ENCODE measurements at regions not wholly inside any gene's neighbourhood (a gene's known extent, or its start where the extent isn't known, plus 50 kb on each side); places are given as distances from the start of the nearest gene placed in this dataset.
"Not testable (repeated sequence)": the region's sequence is repeated elsewhere in the genome, so short reads cannot be mapped to it uniquely, and the experiment has no call there.

DNA sequence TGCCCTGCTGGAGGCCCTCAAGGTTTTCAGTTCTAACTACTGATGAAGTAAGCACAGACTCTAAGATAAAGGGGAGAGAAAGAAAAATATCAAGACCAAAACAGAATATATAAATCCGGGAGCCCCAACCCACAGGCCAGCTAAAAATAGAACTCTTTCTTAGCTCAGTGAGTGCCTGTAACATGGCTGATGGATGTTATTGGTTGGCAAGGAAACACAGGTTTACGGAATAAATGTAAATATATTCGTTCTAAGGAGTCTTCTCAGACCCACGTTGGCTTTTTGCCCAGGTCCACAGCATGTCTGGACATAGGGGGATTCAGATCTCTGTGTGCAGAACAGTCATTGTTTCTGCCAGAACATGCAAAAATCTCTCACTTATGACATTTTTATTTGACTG is 139.0 kb upstream of the SERPINE2 start:
- no peak for DNase-seq (ENCODE audit: low spot score)

GRCh38 chr2:224175538-224175937 is 136.5 kb upstream of the SERPINE2 start:
- no peak for DNase-seq (ENCODE audit: low spot score)

GRCh38 chr2:224174990-224175389 is 135.9 kb upstream of the SERPINE2 start:
- DNase-seq (ENCODE audit: low spot score) = no peak

GRCh38 chr2:224174521-224174920 is 135.4 kb upstream of the SERPINE2 start:
- DNase-seq (ENCODE audit: low spot score) = no peak

- no peak for DNase-seq (ENCODE audit: low spot score)
Observed at GRCh38 chr2:224173933-224174332, 134.8 kb upstream of the SERPINE2 start.

DNA sequence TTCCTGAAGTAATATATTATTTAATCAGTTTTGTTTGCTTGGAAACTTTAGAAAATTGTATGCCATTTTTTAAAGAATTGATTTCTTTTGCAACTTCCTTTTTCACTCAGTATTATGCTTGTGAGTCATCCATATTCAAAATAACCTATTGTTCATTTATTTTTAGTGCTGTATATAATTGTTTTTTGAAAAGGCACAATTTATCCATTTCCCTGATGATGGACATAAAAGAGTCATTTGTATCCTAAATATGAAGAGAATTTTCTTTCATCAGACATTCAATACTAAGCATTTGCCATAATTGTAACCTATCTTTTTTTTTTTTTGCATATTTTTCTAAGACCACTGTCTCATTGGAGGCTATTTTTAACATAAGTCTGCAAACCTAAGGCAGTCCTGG is 134.1 kb upstream of the SERPINE2 start:
- DNase-seq (ENCODE audit: low spot score) = no peak

- no peak for DNase-seq (ENCODE audit: low spot score)
Observed at GRCh38 chr2:224171226-224171625, 132.1 kb upstream of the SERPINE2 start.

DNA sequence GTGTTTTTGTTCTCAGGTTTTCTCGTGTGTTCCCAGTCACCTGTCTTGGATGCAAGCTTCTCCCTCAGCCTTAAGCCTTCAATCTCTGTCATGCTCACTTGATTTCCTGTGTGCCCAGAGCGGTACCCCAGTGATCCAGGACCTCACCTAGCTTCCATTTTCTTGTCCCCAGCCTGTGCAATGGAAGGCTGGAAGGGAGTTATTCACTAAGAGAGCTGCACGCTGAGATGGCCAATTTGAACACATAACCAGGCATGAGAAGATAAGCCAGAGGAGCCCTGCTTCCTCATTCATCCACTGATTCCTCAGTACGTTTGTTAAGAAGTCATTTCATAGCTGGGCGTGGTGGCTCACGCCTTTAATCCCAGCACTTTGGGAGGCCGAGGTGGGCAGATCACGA is 130.8 kb upstream of the SERPINE2 start:
- no peak for DNase-seq (ENCODE audit: low spot score)

DNA sequence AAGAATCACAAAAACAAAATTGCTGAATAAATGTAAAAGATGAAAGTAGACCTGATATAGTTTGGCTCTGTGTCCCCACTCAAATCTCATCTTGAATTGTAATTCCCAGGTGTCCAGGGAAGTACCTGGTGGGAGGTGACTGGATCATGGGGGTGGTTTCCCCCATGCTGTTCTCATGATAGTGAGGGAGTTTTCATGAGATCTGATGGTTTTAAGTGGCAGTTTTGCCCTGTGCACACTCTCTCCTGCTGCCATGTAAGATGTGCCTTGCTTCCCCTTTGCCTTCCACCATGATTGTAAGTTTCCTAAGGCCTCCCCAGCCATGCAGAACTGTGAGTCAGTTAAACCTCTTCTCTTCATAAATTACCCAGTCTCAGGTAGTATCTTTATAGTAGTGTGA is 128.7 kb upstream of the SERPINE2 start:
- not testable (repeated sequence) for DNase-seq (ENCODE audit: low spot score)

GRCh38 chr2:224166654-224167053 is 127.6 kb upstream of the SERPINE2 start:
- DNase-seq (ENCODE audit: low spot score) = no peak

GRCh38 chr2:224165901-224166319 is 126.8 kb upstream of the SERPINE2 start:
- no peak for DNase-seq (ENCODE audit: low spot score)

DNA sequence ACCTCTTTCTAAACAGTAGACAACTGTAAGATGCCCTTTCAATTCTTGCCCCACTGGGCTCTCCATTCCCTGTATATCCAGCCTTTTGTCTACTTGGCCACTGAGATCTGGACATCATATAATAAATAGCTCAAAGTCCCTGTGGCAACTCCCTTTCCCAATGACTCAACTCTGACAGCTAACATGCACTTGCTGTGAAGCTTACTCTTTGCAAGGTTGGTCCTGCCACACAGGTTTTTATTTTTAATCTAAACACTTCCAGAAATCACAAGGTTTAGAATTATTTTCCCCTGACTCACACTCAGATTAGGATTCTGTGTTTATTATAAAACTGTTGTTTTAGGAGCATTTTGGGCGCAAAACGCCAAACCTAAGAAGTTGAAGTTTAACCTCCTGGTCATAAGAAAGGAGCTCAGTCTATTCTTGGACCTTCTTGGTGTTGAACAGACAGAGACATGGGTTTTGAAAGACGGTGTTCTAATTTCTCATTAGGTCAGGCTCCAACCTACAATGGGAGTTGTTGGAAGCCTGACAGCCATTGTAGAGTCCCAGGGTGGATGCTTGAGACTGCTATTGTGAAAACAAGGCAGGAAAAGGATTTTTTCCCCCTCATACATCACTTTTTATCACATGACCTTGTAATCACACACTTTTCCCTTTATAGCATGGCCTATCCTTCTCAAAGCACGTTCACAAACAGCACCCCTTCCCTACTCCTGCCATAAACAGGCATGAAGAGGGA is 124.7 kb upstream of the SERPINE2 start:
- no peak for DNase-seq (ENCODE audit: low spot score)

- DNase-seq (ENCODE audit: low spot score) = no peak
Observed at GRCh38 chr2:224162122-224162521, 123.0 kb upstream of the SERPINE2 start.

- no peak for DNase-seq (ENCODE audit: low spot score)
Observed at GRCh38 chr2:224161712-224162111, 122.6 kb upstream of the SERPINE2 start.

GRCh38 chr2:224160917-224161316 is 121.8 kb upstream of the SERPINE2 start:
- no peak for DNase-seq (ENCODE audit: low spot score)

- DNase-seq (ENCODE audit: low spot score) = no peak
Observed at GRCh38 chr2:224159345-224159928, 120.4 kb upstream of the SERPINE2 start.

DNA sequence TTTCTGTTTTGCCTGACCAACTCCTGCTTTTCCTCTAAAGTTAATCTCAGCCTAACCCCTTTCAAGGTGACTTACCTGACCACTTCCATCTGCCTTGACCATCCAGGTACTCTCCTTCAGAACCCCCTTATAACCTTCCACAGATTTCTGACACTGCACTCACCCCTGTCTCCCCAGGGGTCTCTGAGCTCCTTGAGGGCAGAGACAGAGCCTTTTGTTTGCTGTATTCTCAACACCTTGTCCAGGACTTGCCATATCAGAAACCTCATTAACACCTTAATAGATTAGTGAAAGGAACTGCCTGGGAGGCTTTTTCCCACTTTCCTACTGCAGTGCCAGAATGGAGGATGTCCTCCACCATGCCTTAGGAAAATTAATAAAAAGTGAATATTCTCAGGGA is 119.7 kb upstream of the SERPINE2 start:
- DNase-seq (ENCODE audit: low spot score) = no peak

DNA sequence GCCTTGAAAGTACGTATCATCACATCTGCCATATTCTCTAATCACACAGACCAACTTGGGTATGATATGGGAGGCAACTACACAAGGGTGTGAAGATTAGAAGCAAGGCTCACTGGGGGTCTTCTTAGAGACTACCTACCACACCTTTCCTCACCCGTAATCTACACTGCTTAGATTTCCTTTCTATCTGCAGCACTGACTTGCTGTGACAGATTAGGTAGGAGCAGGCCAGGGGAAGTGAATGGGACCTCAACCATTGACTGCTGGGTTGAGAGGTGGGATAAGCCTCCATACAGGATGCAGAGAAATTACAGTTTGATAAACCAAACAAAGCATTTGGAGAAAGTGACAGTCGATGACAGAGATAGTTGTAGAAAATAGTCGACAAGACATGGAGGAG is 119.0 kb upstream of the SERPINE2 start:
- DNase-seq (ENCODE audit: low spot score) = no peak

DNA sequence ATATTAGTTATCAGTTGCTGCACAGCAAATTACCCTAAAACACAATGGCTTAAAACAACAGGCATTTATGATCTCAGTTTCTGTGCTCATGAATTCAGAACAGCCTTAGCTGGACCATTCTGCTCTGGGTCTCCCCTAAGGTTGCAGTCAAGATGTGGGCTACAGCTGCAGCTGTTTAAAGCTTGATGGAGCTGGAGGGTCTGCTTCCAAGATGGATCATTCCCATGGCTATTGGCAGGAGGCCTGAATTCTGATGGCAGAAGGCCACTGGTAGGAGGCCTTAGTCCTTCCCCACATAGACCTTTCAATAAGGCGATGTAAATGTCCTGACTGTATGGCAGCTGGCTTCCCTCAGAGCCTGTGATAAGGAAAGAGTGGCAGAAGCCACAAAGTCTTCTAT is 118.6 kb upstream of the SERPINE2 start:
- DNase-seq (ENCODE audit: low spot score) = no peak

GRCh38 chr2:224156436-224156835 is 117.3 kb upstream of the SERPINE2 start:
- no peak for DNase-seq (ENCODE audit: low spot score)

- no peak for DNase-seq (ENCODE audit: low spot score)
Observed at GRCh38 chr2:224155896-224156295, 116.8 kb upstream of the SERPINE2 start.

DNA sequence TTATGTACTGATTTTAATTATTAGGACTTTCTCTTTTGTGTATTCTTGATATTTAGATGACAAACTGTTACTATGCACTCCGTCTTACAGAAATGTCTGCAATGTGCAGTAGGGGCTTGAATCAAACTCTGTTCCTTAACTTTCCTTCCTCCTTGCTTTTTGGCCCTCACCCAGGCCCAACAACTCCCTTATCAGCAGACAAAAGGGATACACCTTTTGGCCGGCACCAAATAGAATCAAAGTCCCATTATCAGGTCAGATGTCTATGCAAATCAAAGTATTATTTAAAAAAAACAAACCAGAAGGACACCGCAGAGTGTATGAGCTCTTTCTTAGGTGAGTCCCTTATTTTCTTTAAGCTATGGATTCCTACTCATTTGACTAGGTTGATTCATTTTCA is 116.3 kb upstream of the SERPINE2 start:
- no peak for DNase-seq (ENCODE audit: low spot score)

GRCh38 chr2:224151680-224152310 is 112.7 kb upstream of the SERPINE2 start:
- DNase-seq (ENCODE audit: low spot score) = no peak

Data from HT-29 (cell line).